ENCODE measurements at regions not wholly inside any gene's neighbourhood (a gene's known extent, or its start where the extent isn't known, plus 50 kb on each side); places are given as distances from the start of the nearest gene placed in this dataset.

- DNase-seq (ENCODE audit: low read depth) = no peak
- no peak overlapping the region for H3K4me3 ChIP-seq (ENCODE audit: low read depth, low read length)
- TF ChIP-seq CTCF (conservative IDR thresholded peaks at IDR 0.05; ENCODE audit: low read depth, low read length) = no peak
Measured at GRCh38 chr3:13177641-13178040, 104.4 kb upstream of the IQSEC1 start.

GRCh38 chr3:13177236-13177635 is 104.0 kb upstream of the IQSEC1 start:
- no peak for DNase-seq (ENCODE audit: low read depth)
- no peak for TF ChIP-seq CTCF (conservative IDR thresholded peaks at IDR 0.05; ENCODE audit: low read depth, low read length)
- H3K4me3 ChIP-seq (ENCODE audit: low read depth, low read length) = no peak overlapping the region

GRCh38 chr3:13176445-13176844 is 103.2 kb upstream of the IQSEC1 start:
- no peak for DNase-seq (ENCODE audit: low read depth)
- no peak for TF ChIP-seq CTCF (conservative IDR thresholded peaks at IDR 0.05; ENCODE audit: low read depth, low read length)
- no peak overlapping the region for H3K4me3 ChIP-seq (ENCODE audit: low read depth, low read length)

GRCh38 chr3:13174803-13175135 is 101.5 kb upstream of the IQSEC1 start:
- H3K4me3 ChIP-seq (ENCODE audit: low read depth, low read length) = no peak overlapping the region
- DNase-seq (ENCODE audit: low read depth) = no peak
- no peak for TF ChIP-seq CTCF (conservative IDR thresholded peaks at IDR 0.05; ENCODE audit: low read depth, low read length)

GRCh38 chr3:13174011-13174802 is 101.0 kb upstream of the IQSEC1 start:
- DNase-seq (ENCODE audit: low read depth) = no peak
- no peak overlapping the region for H3K4me3 ChIP-seq (ENCODE audit: low read depth, low read length)
- no peak for TF ChIP-seq CTCF (conservative IDR thresholded peaks at IDR 0.05; ENCODE audit: low read depth, low read length)

- TF ChIP-seq CTCF (conservative IDR thresholded peaks at IDR 0.05; ENCODE audit: low read depth, low read length) = no peak
- no peak for DNase-seq (ENCODE audit: low read depth)
- no peak overlapping the region for H3K4me3 ChIP-seq (ENCODE audit: low read depth, low read length)
Measured at GRCh38 chr3:13173186-13173585, 100.0 kb upstream of the IQSEC1 start.

GRCh38 chr3:13172644-13173013 is 99.4 kb upstream of the IQSEC1 start:
- TF ChIP-seq CTCF (conservative IDR thresholded peaks at IDR 0.05; ENCODE audit: low read depth, low read length) = no peak
- DNase-seq (ENCODE audit: low read depth) = no peak
- H3K4me3 ChIP-seq (ENCODE audit: low read depth, low read length) = no peak overlapping the region
